ENCODE measurements at regions not wholly inside any gene's neighbourhood (a gene's known extent, or its start where the extent isn't known, plus 50 kb on each side); places are given as distances from the start of the nearest gene placed in this dataset.

DNA sequence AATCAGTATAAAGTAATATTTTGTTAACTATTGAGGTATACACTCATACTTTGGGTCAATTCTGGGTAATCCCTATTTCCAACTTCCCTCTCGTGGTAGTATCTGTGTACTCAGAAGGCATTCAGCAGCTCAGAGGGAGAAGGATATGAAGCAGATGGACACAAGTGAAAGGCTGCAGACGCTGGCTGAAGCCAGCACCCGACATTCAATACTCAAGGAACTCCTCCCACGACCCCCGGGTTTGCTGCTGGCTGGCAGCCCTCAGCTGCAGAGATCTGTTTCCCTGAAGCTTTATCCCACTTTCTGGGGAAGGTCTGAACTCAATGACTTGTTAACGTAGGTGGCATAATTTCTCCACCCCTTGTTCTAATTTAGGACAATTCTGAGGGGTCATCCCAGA lies 847.3 kb upstream of the SOX11 start:
- no peak for DNase-seq (ENCODE audit: low spot score)

DNA sequence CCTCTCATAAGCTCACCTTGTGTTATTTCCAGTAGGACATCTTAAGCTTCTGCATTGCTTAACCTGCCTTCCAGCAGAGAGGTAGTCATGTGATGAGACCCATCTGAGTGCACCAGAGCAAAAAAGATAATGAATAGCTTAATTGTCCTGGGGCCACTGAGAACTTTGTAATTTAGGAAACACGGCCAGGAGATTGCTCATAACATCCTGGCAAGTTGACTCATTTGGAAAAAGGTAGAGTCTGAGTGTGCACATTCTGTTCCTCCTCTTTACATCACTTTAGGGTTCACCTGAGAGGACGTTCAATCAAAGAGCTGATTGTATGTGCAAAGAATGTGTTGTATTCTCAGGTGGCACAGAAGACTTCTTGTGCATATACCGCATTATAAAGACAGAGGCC lies 830.2 kb upstream of the SOX11 start:
- DNase-seq (ENCODE audit: low spot score), result no peak

DNA sequence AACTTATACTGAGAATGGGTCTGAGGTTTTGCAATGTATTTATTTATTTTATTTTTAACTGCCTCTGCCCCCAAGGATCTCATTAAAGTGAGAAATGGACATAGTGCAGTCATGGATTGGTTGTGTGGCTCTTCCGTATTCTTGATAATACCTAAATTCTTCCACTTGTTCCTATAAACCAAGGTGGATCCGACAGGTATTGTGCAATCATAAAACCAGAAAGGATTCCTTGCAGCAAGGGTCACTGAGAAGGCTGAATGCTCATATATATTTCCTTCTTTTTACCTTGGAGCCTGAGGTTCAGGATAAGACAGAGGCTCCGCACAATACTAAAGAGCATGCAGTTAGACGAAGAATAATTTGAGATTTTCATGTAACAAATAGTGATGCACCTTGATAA lies 826.0 kb upstream of the SOX11 start:
- DNase-seq (ENCODE audit: low spot score), result no peak

DNA sequence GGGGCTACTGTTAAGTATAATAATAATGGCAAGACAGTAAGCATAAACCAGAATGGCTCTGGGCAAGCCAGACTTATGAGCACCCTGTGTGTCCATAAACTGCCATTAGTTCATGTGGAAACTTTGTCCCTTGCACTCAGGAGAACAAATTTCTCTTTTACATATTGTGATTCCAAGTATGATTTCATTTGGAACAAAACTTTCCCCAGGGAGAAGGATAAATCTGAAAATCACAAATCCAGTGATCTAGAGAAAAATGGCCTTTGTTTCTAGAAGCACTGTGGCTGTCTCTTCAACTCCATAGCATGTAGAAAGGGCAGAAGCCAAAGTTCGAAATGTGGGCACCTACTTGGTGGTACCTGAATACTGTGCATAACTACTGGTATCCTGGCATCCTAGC lies 823.7 kb upstream of the SOX11 start:
- no peak for DNase-seq (ENCODE audit: low spot score)

DNA sequence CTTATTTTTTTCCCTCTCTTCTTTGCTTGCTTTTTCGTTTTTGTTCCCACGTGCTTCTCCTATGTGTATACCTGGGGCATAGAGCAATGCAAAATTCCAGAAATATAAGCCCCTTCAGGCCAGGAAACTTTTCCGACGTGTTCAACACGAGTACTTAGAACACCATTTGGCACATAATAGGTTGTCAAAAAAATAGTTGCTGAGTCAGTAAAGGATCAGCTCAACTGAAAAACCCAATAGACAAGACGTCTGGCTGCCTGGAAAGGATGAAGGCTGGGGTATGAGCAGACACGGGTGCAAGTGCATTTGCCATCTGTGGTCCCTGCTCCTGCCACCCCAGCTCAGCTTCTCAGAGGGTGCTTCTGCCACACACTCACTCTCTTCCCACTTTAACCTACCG lies 823.0 kb upstream of the SOX11 start:
- no peak for DNase-seq (ENCODE audit: low spot score)

DNA sequence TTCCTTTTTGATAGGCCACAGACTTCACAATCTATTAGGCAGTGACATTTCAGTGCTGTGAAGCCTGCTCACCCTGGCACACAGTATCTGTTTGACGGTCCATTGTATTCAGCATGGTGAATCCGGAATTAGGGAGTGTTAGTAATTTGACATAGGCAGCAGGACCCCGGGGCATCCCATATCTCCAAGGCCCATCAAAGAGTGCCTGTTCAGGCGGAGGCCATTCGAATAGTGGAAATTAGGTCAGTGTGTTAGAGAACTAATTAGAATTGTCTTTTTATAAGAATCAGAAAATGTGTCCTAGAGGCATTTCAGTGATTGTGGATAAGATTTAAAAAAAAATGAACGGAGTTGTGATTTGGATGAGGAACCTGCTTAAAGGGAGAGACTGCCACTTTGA lies 818.8 kb upstream of the SOX11 start:
- DNase-seq (ENCODE audit: low spot score), result no peak

DNA sequence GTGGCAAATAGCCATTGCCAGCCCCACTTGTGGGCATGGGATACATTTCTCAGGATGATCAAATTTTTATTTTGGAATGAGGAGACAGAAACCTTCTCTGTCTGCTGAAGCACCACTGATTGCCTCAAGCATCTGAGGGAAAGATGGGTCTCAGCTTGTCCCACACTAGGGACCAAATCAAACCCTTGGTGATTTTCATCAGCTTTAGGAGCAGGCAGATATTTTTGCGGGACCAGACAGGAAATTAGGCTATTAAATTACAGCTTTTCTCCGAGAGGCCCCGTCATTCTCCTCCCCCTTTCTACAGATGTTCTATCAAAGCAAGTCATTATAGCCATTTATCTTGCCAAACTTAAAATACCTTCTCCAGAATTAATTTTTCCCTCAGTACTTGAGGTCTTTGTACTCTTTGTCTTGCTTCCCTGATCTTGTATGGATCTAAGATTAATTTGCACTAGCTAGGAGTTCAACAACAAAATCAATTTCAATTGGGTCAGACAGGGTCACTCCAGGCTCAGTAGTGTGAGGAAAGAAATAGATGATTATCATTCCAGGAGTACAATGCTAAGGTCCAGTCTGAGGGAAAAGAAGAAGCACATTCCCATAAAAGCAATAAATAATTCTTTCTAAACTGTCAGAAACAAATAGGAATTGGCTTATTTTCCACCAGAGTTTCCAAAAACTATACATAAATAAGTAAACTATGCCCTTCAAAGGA lies 818.1 kb upstream of the SOX11 start:
- DNase-seq (ENCODE audit: low spot score), result no peak

DNA sequence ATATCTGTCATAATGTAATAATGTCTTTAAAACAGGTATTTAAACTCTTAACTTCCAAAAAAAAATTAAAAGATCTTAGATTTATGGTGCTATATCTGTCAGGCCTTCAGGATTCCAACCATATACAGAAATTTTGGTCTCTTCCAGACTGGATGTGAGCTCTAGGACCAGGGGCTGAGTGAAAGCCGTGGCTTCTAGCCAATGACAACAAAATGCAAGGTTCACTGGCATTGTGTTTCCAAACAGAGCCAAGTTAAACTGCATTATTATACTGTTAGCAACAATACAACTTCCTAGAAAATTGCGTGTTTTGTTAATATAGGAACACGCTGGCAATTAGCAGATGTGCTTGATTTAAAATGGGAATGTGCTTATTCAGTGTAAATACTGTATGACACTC lies 809.8 kb upstream of the SOX11 start:
- DNase-seq (ENCODE audit: low spot score), result no peak

DNA sequence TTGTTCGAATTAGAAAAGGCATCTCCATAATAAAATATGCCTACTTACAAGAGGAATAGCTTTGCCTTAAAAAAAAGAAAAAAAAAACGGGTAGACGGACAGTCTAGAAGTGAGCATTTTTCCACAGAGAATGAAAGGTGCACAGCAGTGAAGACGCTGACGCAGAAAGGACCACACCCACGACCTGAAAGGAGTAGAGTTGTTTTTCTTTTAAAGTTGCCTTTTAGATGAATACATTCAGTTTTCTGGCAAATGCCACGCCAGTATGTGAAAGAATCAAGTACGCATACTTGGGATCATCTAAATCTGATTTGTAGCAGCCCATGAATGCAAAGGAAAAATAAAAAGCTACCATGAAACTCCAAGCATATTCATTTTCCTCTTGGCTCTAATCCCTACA lies 809.2 kb upstream of the SOX11 start:
- no peak for DNase-seq (ENCODE audit: low spot score)

DNA sequence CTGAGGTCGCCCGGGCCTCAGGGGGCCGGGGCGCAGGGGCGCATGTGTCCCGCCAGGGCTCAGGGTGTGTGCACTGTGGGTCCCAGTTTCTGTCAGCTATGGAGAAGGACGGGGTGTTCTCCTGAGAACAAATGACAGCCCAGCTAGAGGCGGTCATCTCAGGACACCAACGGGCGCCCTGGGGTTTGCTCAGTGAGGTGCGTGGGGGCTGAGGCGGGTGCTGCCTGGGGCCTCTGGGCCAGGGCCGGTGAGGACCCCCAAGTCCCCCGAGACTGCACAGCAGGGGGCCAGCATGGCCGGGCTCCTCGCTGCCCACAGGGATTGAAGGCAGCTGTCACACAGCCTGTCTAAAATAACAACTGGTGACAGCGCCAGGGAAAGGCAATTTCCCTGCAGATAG lies 808.8 kb upstream of the SOX11 start:
- no peak for DNase-seq (ENCODE audit: low spot score)

DNA sequence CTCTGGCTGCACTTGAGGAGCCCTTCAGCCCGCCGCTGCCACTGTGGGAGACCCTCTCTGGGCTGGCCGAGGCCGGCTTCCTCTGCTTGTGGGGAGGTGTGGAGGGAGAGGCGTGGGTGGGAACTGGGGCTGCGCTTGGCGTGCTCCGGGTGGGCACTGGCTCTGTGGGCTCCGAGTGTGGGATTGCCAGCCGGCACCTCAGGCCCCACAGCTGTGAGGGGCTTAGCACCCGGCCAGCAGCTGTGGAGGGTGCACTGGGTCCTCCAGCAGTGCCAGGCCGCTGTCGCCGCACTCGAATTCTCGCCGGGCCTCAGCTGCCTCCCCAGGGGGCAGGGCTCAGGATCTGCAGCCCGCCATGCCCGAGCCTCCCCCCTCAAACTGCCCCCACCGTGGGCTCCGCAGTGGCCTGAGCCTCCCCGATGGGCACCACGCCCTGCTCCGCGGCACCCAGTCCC lies 808.0 kb upstream of the SOX11 start:
- DNase-seq (ENCODE audit: low spot score), result no peak

DNA sequence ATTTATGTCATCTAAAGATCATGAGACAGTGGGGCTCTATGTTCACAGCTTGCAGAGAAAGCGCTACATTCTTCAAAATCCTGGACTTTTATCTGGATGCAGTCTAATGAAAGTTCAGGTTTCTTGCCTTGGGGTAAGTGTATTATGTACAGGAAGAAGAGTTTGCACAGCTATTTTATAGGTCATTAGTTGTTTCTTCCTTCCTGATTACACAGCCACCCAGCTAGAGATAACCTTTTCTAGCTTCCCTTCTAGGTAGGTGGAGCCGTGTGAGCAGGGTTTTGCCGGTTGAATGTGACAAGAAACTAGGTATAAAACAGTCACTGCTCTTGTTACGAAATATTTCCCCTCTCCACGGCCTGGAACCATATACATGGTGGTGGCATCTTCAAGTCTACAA lies 800.8 kb upstream of the SOX11 start:
- DNase-seq (ENCODE audit: low spot score), result no peak

DNA sequence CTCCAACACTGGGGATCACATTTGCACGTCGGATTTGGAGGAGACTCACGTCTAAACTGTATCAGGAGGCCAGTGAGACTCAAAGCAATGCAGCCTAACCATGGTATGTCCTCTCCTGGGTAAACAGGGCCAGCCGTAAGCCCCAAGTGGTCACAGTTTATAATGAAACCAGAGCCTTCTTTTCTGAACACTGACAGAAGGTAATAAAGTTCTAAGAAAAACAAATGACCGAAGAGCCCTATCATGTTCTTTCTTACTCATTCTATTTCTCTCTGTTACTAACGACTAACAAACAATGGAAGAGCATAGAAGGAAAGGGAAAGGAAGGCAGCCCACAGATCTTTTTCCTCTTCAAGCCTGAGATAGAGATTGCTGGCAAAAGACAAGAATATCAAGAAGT lies 796.8 kb upstream of the SOX11 start:
- DNase-seq (ENCODE audit: low spot score), result no peak

DNA sequence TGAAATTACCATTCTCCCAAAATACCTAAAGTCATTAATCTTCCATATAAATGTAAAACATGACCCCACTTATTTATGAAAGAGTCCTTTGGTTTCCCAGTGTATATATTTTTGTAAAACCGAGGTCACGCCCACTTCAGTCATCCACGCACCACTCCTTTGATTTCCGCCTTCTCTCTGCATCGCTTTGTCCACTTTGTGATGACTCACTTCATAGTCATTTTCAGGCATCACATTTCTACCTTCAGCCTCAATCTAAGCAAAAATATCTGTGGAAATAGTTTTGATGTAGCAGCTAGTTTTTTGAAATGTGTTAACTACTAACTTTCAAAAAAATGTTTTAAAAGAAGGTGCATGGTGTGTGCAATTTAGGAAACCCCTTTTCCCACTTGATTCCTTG lies 793.5 kb upstream of the SOX11 start:
- no peak for DNase-seq (ENCODE audit: low spot score)

DNA sequence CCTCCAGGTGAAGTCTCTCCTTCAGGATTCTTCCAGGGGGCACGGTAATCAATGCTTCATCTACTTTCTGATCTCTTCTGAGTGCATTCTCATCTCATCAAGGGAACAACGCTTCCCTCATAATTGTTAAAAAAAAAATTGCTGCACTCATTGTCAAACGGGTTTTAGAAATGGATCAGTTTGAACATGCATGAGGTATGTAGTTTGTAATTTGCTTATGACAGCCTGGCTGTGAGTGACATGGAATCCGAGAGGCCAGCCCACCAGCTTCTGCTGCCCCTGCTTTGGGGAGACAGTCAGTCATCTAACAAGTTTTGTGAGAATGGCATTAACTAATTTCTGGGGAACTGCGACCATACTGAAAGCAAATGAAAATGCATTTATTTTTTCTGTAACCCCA lies 791.9 kb upstream of the SOX11 start:
- DNase-seq (ENCODE audit: low spot score), result no peak

DNA sequence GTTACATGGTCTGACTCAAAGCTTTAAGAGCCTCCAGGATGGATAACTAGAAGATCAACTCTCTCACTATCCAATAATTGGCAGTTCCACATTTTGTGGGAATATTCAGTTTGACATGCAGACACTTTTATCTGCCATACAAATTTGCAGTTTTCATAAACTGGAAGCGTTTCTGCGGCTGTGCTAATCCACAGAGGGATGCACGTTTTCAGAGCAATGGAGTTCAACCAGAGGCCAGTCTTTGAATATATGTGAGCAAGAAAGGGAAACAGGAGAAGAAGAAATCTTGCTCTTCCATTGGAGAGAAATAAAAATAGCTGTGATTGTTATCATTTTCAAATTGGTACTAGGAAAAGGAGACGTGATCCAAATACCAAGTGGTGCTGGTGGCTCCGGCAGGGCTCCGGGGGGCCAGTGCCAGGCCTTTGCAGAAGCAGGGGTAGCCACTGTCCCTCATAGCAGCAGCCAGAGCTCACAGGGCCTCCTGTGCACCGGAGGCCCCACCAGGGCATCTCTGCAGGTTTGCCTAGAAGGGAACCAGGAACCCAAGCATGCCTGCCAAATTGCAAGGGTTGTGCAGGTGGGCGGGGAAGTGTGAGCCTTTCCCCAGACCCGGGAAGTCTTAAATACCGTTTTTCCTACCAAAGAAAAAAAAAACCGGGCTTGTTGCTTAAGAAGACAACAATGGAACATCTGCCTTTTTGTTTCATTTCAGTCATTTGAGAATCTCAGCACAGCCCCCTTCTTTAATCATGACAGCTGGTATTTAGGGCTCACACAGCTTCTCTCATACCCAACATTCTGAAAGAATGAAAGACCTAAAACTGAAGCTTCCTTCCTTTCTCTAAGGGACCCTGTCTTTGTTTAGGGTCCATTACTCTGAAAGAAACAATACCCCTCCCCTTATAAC lies 791.1 kb upstream of the SOX11 start:
- DNase-seq (ENCODE audit: low spot score), result no peak

DNA sequence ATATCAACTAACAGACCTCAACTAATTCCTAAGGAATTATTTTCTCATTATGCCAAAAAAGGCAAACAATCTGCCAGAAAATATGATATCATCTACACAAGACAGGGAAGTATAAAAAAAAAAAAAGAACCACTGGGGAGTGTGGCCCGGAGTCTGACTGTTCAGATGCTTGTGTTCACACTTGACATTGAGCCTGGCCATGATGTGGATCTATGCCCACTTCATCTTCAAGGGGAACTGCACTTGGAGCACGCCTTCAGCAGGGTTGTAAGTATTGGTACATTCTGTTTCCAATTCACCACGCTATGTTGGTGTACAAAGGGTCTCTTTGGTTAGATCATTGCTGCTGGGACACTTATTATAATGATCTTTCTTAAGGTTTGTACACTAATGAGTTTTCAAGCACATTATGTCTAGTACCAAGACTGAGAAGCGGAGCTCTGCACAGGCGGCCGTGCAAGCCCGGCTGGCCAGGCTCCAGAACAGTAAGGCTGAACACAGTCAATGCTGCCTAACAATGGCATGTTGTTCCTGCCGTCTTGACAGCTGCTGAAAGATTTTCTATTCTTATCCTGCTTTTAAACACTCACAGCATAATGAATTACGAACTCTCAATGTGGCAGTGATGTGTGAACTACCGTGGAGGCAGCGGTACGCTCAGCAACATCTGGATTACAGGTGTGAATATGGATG lies 788.4 kb upstream of the SOX11 start:
- DNase-seq (ENCODE audit: low spot score), result no peak

DNA sequence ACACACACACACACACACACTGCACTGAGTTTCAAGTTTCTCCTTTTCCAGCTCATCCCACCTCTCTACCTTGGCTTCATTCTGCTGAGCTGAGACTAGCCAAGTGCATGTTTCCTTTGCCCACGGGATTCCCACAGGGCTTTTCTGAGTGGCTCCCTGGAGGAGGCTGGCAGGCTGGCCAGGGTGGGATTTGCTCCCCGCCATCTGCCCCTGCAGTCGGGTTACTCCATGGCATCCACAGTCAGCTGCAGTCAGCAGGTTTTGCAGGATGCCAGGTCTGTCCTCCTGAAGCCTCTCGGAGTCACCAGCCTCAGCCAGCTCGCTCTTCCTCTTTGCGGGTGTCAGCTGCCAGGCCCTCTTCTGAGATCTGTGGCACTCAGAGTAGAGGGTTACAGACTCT lies 783.7 kb upstream of the SOX11 start:
- DNase-seq (ENCODE audit: low spot score), result no peak

DNA sequence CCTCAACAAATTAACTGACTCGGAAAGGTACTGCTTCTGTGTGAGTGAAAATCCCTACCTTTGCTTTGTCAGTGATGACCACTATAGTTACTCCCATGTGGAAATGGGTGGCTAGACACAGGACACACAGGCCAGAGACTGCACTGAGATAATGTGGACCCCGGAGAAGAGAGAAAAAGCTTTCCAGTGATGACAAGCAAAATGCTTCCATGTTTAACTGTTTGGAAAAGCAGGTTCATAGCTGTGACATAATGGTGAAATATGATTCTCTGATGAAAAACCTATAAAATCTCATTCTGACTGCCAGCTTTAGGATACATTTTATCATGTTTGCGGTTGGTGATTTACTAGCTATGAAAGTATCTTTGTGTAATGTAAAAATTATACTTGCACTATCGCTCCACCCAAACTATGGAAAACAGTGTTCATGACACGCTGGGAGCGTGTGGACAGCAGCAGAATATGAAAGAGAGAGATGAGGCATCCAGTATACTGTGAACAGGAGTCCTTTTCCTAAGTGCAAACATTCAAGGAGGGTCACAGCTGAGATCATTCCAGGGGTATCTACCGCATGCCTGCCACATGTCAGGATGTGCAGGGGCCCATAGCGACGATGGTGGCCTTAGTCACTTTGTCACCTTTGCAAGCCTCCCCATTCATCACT lies 782.7 kb upstream of the SOX11 start:
- no peak for DNase-seq (ENCODE audit: low spot score)

DNA sequence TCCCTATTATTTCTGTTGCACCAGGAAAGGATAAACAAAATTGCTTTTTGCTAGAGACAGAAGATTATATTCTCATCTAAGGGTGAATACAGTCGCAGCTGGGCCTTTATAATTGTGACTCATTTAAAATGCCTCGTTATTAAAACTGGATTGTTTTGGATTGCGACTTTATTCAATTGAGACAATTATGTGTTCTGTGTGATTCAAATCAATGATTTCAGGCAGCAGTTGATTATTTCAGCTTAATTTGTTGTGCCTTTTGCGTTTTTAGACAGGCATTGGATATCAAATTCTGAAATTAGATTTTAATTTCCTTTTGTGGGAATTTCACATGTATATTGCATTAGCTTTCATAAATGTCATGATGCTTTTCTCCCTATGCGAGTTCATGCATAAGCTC lies 778.1 kb upstream of the SOX11 start:
- no peak for DNase-seq (ENCODE audit: low spot score)

DNA sequence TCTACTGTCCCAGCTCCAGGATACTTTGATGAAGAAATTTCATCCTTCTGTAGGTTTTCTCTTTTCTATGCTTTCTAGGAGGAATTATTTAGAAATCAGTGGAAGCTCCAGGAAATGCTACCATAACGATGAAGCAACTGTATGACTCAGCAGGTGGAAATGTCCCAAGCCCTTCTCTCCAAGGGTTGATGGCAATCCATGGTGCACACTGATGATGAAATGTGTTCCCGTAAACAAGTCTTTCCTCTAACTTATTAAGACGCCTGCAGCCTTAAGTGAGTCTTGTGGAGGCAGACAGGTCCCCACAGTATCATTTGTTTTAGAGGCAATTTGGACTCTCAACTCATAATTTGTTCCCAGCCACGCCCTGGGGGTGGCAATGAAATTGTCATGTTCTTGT lies 777.6 kb upstream of the SOX11 start:
- DNase-seq (ENCODE audit: low spot score), result no peak

DNA sequence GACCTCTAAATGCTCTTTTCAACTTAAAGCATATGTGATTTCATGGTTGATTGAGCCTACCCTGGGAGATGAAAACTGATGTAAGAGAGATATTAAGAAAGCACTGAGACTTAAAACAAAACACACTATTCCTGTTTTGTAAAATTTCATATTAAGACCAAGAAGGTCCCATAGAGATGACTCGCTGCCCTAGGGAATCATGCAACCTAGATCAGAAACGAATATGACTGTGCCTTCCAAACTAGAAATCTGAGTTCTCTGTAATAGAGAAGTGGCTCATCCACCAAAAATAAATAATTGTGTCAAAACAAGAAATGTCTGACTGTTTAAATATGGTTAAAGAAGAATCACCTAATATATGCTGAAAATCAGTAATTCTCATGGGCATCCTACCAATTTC lies 776.8 kb upstream of the SOX11 start:
- no peak for DNase-seq (ENCODE audit: low spot score)
